ENCODE measurements at regions not wholly inside any gene's neighbourhood (a gene's known extent, or its start where the extent isn't known, plus 50 kb on each side); places are given as distances from the start of the nearest gene placed in this dataset.
"Not testable (repeated sequence)": the region's sequence is repeated elsewhere in the genome, so short reads cannot be mapped to it uniquely, and the experiment has no call there.

DNA sequence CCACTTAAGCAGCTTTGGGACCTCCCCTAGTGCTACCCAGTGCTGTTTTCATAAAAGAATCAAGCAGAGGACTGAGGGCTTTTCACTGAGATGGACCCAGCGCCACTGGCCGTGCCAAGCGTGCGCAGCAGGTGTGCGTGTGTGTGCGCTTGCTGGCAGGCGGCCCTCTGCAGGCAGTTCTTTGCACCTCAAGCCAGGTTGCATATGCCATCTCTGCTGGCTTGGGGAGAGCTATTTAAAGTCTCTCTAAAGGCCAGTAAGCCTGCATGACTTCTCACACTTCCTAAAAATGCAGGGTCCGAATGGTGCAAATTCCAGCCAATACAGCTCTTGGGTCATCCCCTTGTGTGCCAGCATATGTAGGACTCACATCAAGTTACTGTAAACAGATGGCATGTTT lies 255.5 kb downstream of the RNF152 start:
- no peak overlapping the region for H3K27ac ChIP-seq (ENCODE audit: low read length)
- no peak for ATAC-seq
- intact Hi-C loops (cut with micrococcal nuclease): no loop called here
- 94% methylated on average over 8 of the region's 8 CpGs for WGBS (ENCODE audit: insufficient coverage)
- H3K27me3 ChIP-seq (ENCODE audit: control insufficient read depth, insufficient read depth, low read length): peaks cover 6% of the 10 kb centered on the region
- Mint-ChIP-seq H3K4me3 (no peak overlapping the region), H3K27me3 (ENCODE audit: low read depth in 2 of 2) (peaks cover 13% of the 10 kb centered on the region in 2 donors), H3K9me3 (no peaks in the 10 kb centered on the region), H3K4me1 (peaks cover 0 to 5% of the 10 kb centered on the region in 2 donors), H3K27ac (no peak overlapping the region), H3K36me3 (no peaks in the 10 kb centered on the region)
- no peaks in the 10 kb centered on the region for H3K9me3 ChIP-seq (ENCODE audit: control insufficient read depth, insufficient read depth, low read length)
- no peak for DNase-seq
- no peak overlapping the region for H3K4me3 ChIP-seq (ENCODE audit: low read length)
- H3K36me3 ChIP-seq (ENCODE audit: control insufficient read depth, insufficient read depth, low read length): no peaks in the 10 kb centered on the region
- no peaks in the 10 kb centered on the region for H3K4me1 ChIP-seq (ENCODE audit: control insufficient read depth, insufficient read depth, low read length)
- TF ChIP-seq, protein P1, sequence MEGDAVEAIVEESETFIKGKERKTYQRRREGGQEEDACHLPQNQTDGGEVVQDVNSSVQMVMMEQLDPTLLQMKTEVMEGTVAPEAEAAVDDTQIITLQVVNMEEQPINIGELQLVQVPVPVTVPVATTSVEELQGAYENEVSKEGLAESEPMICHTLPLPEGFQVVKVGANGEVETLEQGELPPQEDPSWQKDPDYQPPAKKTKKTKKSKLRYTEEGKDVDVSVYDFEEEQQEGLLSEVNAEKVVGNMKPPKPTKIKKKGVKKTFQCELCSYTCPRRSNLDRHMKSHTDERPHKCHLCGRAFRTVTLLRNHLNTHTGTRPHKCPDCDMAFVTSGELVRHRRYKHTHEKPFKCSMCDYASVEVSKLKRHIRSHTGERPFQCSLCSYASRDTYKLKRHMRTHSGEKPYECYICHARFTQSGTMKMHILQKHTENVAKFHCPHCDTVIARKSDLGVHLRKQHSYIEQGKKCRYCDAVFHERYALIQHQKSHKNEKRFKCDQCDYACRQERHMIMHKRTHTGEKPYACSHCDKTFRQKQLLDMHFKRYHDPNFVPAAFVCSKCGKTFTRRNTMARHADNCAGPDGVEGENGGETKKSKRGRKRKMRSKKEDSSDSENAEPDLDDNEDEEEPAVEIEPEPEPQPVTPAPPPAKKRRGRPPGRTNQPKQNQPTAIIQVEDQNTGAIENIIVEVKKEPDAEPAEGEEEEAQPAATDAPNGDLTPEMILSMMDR (IDR thresholded peaks at IDR 0.05): no peak

DNA sequence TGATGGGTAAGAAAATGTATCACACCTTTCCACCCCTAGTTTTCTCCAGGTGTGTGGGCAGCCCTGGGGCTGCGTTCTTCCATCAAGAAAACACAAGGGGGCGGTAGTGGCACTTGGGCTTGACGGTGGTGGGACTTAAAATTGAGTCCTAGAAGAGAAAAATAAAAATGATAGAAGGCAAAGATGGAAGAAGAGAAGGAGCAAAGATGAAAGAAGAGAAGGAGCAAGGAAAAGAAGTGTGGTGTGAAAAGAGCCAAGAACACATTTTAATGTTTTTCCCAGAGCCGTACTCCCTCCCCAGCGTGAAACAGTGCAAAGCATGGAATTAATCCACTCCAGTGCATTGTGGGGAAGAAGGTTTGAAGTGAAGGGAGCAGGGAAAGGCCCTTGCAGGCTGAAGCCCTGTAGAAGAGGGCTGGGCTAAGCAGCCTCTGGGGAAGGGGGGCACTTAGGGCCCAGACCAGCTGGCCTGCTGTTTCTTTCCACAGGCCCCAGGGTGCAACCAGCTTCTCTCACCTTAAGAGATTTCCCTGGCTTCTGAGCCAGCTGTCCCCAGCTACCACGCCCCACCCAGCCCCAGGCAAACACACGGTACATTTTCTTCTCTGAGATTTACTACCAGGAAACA lies 256.8 kb downstream of the RNF152 start:
- Mint-ChIP-seq H3K9me3 (no peaks in the 10 kb centered on the region), H3K4me3 (no peak overlapping the region), H3K36me3 (no peaks in the 10 kb centered on the region), H3K4me1 (peaks cover 0 to 5% of the 10 kb centered on the region in 2 donors), H3K27ac (no peak overlapping the region), H3K27me3 (ENCODE audit: low read depth in 2 of 2) (peaks cover 12 to 16% of the 10 kb centered on the region in 2 donors)
- H3K27ac ChIP-seq (ENCODE audit: low read length): no peak overlapping the region
- peaks cover 6% of the 10 kb centered on the region for H3K27me3 ChIP-seq (ENCODE audit: control insufficient read depth, insufficient read depth, low read length)
- H3K9me3 ChIP-seq (ENCODE audit: control insufficient read depth, insufficient read depth, low read length): no peaks in the 10 kb centered on the region
- no peak overlapping the region for H3K4me3 ChIP-seq (ENCODE audit: low read length)
- no peaks in the 10 kb centered on the region for H3K36me3 ChIP-seq (ENCODE audit: control insufficient read depth, insufficient read depth, low read length)
- TF ChIP-seq, protein P1 (IDR thresholded peaks at IDR 0.05): peak; percentile 43
- 34% methylated on average over 7 of the region's 7 CpGs for WGBS (ENCODE audit: insufficient coverage)
- ATAC-seq (peak in 1 of 3 donors; percentile 38), DNase-seq (peak in 1 of 2 donors; percentile 56)
- intact Hi-C loops (cut with micrococcal nuclease): loop anchor here (1.0 kb wide), 1 partner anchor 495 kb away; no protein-coding TSS in a partner anchor
- H3K4me1 ChIP-seq (ENCODE audit: control insufficient read depth, insufficient read depth, low read length): no peaks in the 10 kb centered on the region

DNA sequence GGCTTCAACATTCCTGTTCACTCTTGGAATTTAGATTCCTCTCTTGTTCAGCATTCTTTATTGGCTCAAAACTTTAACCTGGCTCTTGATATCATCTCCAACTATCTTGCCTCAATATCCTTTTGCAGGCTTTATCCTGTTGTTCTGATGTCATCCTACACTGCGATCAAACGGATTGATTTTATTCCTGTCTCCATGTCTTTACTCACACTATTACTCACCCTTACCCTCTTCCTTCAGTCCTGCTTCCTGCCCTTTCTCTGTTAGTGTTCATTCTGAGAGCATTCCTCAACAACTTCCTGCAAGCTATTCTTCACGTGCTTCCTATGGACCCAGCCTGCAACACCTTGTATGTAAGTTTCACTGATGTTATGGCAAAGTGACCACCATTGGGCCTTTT lies 264.7 kb downstream of the RNF152 start:
- Mint-ChIP-seq H3K4me3 (no peak overlapping the region), H3K27me3 (ENCODE audit: low read depth in 2 of 2) (peaks cover 7 to 34% of the 10 kb centered on the region in 2 donors), H3K27ac (no peak overlapping the region), H3K9me3 (no peaks in the 10 kb centered on the region), H3K4me1 (no peaks in the 10 kb centered on the region), H3K36me3 (no peaks in the 10 kb centered on the region)
- ATAC-seq (no peak), DNase-seq (no peak)
- no peaks in the 10 kb centered on the region for H3K9me3 ChIP-seq (ENCODE audit: control insufficient read depth, insufficient read depth, low read length)
- H3K4me3 ChIP-seq (ENCODE audit: low read length): no peak overlapping the region
- H3K4me1 ChIP-seq (ENCODE audit: control insufficient read depth, insufficient read depth, low read length): no peaks in the 10 kb centered on the region
- no peak overlapping the region for H3K27ac ChIP-seq (ENCODE audit: low read length)
- no peaks in the 10 kb centered on the region for H3K36me3 ChIP-seq (ENCODE audit: control insufficient read depth, insufficient read depth, low read length)
- H3K27me3 ChIP-seq (ENCODE audit: control insufficient read depth, insufficient read depth, low read length): no peaks in the 10 kb centered on the region
- intact Hi-C loops (cut with micrococcal nuclease): no loop called here
- 40% methylated on average over 3 of the region's 3 CpGs for WGBS (ENCODE audit: insufficient coverage)
- TF ChIP-seq, protein P1 (IDR thresholded peaks at IDR 0.05): no peak

DNA sequence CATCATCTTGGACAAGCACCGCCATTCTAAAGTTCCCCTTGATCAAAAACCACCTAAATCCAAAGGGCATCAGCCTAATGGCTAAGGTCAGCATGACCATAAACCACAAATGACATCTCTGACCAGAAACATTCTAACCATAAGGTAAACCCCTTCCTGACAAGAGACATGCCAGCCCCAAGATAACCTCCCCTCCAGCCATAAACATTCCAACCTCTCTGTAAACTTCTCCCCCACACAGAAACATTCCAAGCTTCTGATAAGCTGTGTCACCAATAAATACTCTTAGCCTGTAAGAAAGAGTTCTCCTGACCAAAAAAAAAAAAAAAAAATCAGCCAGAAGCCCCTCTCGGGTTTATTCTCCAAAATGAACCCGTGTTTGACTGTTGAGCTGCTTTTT lies 268.2 kb downstream of the RNF152 start:
- H3K9me3 Mint-ChIP-seq; H3K4me3 Mint-ChIP-seq; ATAC-seq; DNase-seq; H3K27ac ChIP-seq (ENCODE audit: low read length); H3K36me3 Mint-ChIP-seq; H3K4me3 ChIP-seq (ENCODE audit: low read length); H3K27me3 ChIP-seq (ENCODE audit: control insufficient read depth, insufficient read depth, low read length); H3K9me3 ChIP-seq (ENCODE audit: control insufficient read depth, insufficient read depth, low read length); H3K27ac Mint-ChIP-seq; intact Hi-C loops (cut with micrococcal nuclease); H3K4me1 Mint-ChIP-seq; H3K4me1 ChIP-seq (ENCODE audit: control insufficient read depth, insufficient read depth, low read length); H3K36me3 ChIP-seq (ENCODE audit: control insufficient read depth, insufficient read depth, low read length): not testable (repeated sequence)
- WGBS (ENCODE audit: insufficient coverage): 91% methylated on average over 3 of the region's 3 CpGs
- peaks cover 9 to 32% of the 10 kb centered on the region in 2 donors for H3K27me3 Mint-ChIP-seq (ENCODE audit: low read depth in 2 of 2)

All from natural killer cell (primary cell).